Epithelial cell of proximal tubule (primary cell): ENCODE measurements at regions not wholly inside any gene's neighbourhood (a gene's known extent, or its start where the extent isn't known, plus 50 kb on each side); places are given as distances from the start of the nearest gene placed in this dataset.

ENCODE experiments used
- DNase-seq: peaks from one replicate; pipeline ENCODE4 v3.0.0-alpha.2; 2011; ENCODE audit warnings: low read depth
- H3K4me3 ChIP-seq: 2 replicates; pipeline ENCODE4 v1.5.1; 2011; ENCODE audit warnings: low read depth, mild to moderate bottlenecking, low read length
- CTCF ChIP-seq: conservative IDR thresholded peaks from 2 replicates; pipeline ENCODE4 v1.5.1; 2012; ENCODE audit warnings: low read depth, mild to moderate bottlenecking, low read length

GRCh38 chr1:236332092-236332758 lies 50.5 kb upstream of the ERO1B start:
- no peak for DNase-seq
- no peak for TF ChIP-seq CTCF
- H3K4me3 ChIP-seq: no peak overlapping the region
